GM19035 (cell line): ENCODE measurements at regions not wholly inside any gene's neighbourhood (a gene's known extent, or its start where the extent isn't known, plus 50 kb on each side); places are given as distances from the start of the nearest gene placed in this dataset.

Experiments used
- ATAC-seq: cut with Tn5 transposase; IDR thresholded peaks from one replicate; pipeline ENCODE4 v1.9.1; 2021; ENCODE audit not compliant: unreplicated experiment

GRCh38 chr6:114592506-114592905, 249.7 kb upstream of the HS3ST5 start:
- ATAC-seq = no peak

DNA sequence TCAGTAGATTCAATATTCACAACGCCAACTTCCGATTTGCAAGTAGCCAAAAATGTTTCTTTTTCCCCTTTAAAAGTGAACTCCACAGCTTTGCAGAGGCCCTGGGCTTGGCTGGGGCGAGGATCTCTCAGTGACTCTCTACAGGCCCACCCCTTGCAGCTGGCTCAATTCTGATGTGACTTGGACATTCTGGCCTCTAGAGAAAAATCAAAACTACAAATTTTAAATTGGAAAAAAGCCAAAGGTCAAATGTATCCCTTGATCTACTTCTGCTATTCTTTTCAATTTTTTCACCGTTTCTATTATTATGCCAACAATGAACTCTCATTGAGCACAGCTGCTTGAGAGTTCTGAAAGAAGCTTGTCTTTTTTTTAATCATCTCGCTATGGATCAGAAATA, 245.9 kb upstream of the HS3ST5 start:
- ATAC-seq = no peak

DNA sequence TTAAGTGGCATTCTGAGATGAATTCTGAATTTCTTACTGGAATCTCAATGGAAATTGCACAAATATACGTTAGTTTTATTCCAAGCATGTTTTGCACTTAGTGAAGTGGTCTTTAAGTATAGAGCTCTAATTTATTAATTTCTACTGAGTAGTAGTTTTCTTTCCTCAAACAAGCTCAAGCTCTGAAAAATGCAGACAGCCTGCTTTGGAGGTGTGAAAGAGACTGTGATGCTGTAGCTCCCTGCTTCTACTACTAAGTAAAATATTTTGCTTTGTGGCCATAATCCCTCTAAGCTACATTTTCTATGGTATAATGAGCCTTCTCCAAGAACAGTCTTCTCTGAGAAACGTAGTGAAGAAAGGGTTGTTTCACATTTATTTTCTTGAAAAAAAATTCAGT, 243.5 kb upstream of the HS3ST5 start:
- no peak for ATAC-seq

DNA sequence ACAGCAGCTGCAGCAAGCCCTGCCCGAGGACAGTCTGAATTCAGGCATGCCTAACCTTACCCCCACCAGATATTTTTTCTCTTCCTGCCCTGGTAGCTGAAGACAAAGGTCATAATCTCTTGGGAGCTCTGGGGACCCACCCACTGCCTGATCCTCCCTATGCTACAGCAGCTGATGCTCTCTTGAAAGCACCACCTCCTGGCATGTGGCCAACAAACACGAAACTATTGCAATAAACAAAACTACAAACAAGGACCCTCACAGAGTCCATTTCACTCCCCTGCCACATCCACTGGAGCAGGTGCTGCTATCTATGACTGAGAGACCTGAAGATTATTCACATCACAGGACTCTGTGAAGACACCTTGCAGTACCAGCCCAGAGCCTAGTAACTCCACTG, 238.5 kb upstream of the HS3ST5 start:
- ATAC-seq = no peak

GRCh38 chr6:114580882-114581281, 238.1 kb upstream of the HS3ST5 start:
- ATAC-seq = no peak

DNA sequence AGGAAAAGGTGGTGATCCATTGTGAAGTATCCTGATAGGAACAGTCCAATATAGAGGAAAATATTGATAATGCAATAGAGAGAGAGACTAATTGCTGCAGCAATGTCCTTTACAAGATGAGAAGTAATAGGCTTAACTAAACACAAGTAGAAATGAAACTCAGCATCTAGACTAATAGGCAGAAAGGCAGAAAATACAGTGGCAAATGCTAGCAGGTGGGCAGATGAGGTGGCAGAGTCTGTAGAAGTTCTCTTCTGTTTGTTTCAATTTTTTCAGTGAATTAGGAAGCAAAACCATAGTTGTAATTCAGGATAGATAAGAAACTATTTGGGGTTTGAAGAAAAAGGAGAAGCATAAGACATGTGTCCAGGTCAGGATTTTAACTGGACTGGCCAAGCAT, 236.7 kb upstream of the HS3ST5 start:
- no peak for ATAC-seq

DNA sequence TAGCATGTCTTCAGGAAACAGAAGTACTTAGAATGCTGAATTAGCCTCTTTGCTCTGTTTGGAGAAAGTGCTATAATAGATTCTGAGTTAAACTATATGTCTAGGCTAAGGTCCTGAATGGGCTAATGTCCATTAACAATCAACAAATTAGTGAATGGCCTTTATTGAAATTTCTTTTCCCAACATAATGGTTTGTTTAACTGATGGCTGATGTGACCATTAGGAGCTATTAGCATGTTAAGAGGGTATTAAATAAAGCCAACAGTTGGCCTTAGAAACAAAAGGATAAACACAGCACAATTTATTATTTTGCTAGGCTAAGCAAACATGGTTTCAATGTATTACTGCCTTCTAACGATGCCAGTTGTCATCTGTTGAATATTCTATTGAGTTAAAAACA, 234.3 kb upstream of the HS3ST5 start:
- ATAC-seq = no peak

DNA sequence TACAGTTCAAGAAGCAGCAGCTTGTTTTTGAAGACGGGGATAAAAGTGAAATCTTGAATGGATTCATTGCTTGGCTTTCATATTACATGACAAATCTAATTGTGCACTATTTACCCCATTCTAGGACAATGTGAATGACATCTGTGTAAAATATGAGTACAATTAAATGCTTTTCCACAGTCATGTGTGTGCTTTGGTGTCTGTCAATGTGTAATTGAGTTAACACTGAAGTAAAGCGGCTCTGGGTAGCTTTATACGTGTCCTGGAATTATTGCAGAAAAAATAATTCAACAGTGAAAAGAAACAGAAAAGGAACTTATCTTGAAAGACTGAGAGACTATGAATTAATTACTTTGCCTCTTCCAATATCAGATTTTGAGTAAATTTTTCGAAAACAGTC, 233.5 kb upstream of the HS3ST5 start:
- ATAC-seq = no peak

- no peak for ATAC-seq
These were observed 226.8 kb upstream of the HS3ST5 start for GRCh38 chr6:114569669-114570068.

DNA sequence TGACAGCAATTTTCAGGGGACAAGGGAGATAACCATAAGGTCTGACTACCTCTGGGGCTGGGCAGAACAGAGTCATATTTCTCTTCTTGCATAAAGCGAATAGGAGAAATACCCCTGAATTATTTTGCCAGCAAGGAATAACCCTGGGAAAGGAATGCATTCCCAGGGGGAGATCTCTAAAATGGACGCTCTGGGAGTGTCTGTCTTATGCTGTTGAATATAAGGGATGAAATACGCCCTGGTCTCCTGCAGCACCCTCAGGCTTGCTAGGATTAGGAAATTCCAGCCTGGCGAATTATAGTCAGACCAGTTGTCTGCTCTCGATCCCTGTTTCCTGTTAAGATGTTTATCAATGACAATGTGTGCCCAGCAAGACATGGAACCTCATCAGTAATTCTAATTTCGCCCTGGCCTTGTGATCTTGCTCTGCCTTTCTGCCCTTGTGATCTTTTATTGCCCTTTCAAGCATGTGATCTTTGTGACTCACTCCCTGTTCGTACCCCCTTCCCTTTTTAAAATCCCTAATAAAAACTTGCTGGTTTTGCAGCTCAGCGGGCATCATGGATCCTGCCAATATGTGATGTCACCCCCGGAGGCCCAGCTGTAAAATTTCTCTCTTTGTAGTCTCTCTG, 221.6 kb upstream of the HS3ST5 start:
- no peak for ATAC-seq

- no peak for ATAC-seq
These were observed 216.6 kb upstream of the HS3ST5 start for GRCh38 chr6:114559419-114559818.

DNA sequence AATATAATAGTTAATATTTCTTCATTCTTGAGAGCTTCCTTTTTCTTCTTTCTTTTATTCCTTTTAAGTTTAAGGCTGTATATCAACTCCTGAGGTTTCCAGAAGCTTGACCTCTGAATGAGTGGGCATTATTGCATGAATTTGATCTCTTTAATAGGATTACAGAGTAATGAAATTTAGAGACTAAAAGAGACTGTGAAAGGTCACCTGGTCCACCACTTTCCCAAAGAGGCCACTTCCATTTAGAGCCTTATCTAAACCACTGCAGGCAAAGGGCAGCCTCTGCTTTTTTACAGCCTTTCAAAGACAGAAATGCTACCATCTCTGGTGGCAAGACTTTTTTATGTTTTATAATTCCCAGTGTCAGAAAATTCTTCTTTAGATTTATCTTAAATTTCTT, 215.3 kb upstream of the HS3ST5 start:
- ATAC-seq = no peak

DNA sequence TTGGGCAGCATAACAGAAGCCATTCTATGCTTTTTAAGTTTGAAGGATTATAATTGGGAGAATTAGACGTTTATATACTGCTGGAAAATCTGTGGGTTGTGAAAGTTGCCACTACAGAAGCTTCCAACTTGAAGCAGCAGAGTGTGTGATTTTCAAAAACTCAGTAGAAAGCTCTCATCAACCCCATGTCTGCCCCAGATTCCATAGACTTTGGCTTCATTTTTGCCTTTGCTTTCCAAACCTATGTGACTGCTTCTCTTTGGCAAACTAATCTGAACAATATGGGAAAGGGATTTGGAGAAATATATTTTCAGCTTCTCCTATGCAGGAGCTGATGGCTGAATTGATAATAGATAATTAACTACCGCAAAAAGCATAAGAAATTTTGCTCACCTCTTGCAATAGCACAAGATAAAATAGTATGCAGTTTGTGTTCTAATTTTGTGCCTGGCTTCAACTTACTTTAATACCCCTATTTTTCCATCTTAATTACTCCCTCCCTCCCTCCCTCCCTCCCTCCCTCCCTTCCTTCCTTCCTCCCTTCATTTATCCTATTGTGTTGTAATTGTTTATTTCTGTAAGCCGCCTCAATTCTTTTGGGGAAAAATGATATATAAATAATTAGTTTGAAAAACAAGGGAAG, 214.1 kb upstream of the HS3ST5 start:
- ATAC-seq = no peak

GRCh38 chr6:114550316-114550715, 207.5 kb upstream of the HS3ST5 start:
- no peak for ATAC-seq

GRCh38 chr6:114543696-114544095, 200.9 kb upstream of the HS3ST5 start:
- ATAC-seq = no peak

- no peak for ATAC-seq
These were observed 199.0 kb upstream of the HS3ST5 start for GRCh38 chr6:114541794-114542193.

DNA sequence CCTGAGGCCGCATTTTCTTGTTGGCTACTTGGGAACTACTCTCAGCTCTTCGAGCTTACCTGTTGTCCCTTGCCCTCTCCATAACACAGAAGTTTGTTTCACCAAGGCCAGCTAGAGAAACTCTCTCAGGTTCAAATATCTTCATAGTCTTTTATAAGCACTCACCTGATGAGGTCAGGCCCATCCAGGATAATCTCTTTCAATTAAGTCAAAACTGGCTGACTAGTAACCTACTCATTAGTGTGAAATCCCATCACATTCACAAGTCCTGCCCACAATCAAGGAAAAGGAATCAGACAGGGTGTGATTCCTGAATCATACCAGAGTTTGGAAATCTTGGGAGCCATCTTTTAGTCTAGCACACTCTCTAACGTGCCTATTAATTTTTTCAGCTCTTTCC, 195.2 kb upstream of the HS3ST5 start:
- ATAC-seq = no peak

GRCh38 chr6:114534813-114535212, 192.0 kb upstream of the HS3ST5 start:
- no peak for ATAC-seq

DNA sequence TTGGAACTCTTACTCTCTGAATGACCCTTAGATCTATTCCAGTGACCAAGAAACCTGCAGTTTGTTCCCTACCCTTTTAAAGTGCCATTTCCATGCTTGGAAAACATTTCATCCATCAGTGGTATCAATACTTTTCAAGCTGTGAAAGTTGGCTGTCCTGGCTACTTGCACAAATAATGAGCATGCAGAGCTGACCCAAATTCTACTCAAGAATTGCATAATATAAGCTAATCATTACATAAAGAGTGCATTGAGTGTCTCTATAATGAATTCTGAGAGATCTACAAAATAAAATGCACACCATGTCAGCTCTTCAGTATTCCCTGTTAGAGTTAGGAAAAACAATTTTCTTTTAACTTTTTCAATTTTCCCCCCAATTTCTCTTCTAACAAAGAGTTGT, 181.3 kb upstream of the HS3ST5 start:
- ATAC-seq = no peak

DNA sequence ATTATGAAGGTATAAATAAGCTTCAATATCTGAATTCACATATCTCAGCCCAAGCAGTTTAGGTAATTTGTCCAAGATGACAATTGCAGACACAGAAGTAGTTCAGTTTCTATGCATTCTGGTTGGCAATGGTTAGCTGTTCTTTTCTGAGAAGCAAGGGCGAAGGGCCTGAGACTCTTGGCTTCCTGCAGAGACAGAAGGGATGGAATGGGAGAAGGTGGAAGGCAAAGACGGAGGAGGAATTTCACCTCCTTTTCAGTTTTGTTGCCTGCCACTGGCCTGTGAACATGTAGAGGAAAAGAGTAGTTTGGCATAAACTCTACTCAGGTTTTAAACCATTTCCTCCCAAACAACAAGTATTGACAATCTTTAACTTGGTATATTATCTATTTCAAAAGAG, 180.7 kb upstream of the HS3ST5 start:
- ATAC-seq = no peak

GRCh38 chr6:114521926-114522325, 179.1 kb upstream of the HS3ST5 start:
- ATAC-seq = no peak

- ATAC-seq = no peak
These were observed 178.2 kb upstream of the HS3ST5 start for GRCh38 chr6:114520976-114521375.

DNA sequence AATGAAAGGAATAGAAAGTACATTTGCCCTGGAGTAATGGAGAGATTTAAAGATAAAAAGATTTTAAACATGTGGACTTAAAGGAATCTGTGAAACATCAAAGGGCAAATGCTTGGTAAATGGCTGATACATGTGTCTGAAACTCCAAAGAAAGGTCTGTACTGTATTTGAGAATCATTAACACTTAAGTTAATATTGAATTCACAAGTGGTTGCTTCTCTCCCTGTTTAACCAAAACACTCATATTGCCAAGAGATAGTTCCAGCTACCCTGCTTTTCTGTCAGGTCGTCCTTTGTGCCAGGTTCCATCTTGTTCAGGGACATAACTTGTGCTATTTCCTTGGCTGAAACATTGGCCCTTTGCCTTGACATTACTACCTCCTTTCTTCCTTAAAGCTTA, 171.3 kb upstream of the HS3ST5 start:
- ATAC-seq = no peak
